H9 (cell line): ENCODE measurements at regions not wholly inside any gene's neighbourhood (a gene's known extent, or its start where the extent isn't known, plus 50 kb on each side); places are given as distances from the start of the nearest gene placed in this dataset.

Experiments used
- DNase-seq: peaks from one replicate; pipeline ENCODE4 v3.0.0-alpha.2; 2017
- H2AFZ ChIP-seq: one replicate; pipeline ENCODE4 v1.6.1; 2013; ENCODE audit warnings: mild to moderate bottlenecking, low read length, control low read depth, moderate library complexity
- H2AK5ac ChIP-seq: 2 replicates; pipeline ENCODE4 v1.6.1; 2013; ENCODE audit warnings: low read length, control low read depth, mixed read lengths; ENCODE audit not compliant: insufficient read length
- H2BK120ac ChIP-seq: one replicate; pipeline ENCODE4 v1.6.1; 2013; ENCODE audit warnings: low read depth, mild to moderate bottlenecking, low read length, control low read depth, inconsistent platforms; ENCODE audit not compliant: poor library complexity, severe bottlenecking
- H2BK12ac ChIP-seq: 2 replicates; pipeline ENCODE4 v1.6.1; 2013; ENCODE audit warnings: low read length, control low read depth, mixed read lengths, low read depth; ENCODE audit not compliant: insufficient read length
- H2BK15ac ChIP-seq: 2 replicates; pipeline ENCODE4 v1.6.1; 2013; ENCODE audit warnings: low read depth, low read length, control low read depth
- H2BK20ac ChIP-seq: one replicate; pipeline ENCODE4 v1.6.1; 2013; ENCODE audit warnings: low read depth, mild to moderate bottlenecking, low read length, control low read depth, inconsistent platforms; ENCODE audit not compliant: poor library complexity, severe bottlenecking
- H2BK5ac ChIP-seq: 2 replicates; pipeline ENCODE4 v1.6.1; 2013; ENCODE audit warnings: low read length, control low read depth, mixed read lengths; ENCODE audit not compliant: insufficient read length
- H3K14ac ChIP-seq: 2 replicates; pipeline ENCODE4 v1.6.1; 2013; ENCODE audit warnings: low read length, control low read depth; ENCODE audit not compliant: insufficient read depth
- H3K18ac ChIP-seq: 2 replicates; pipeline ENCODE4 v1.6.1; 2013; ENCODE audit warnings: low read depth, mild to moderate bottlenecking, mixed read lengths, low read length, control low read depth; ENCODE audit not compliant: insufficient read length
- H3K23ac ChIP-seq: 2 replicates; pipeline ENCODE4 v1.6.1; 2013; ENCODE audit warnings: low read length, control low read depth, mixed read lengths, low read depth; ENCODE audit not compliant: insufficient read length
- H3K23me2 ChIP-seq: 2 replicates; pipeline ENCODE4 v1.6.1; 2013; ENCODE audit warnings: low read depth, mild to moderate bottlenecking, mixed read lengths, low read length, control low read depth; ENCODE audit not compliant: insufficient read length, poor library complexity, severe bottlenecking
- H3K27ac ChIP-seq: 2 replicates; pipeline ENCODE4 v1.5.1; 2013; ENCODE audit warnings: low read length, control low read depth, mixed read lengths, low read depth; ENCODE audit not compliant: insufficient read length
- H3K27me3 ChIP-seq: 2 replicates; pipeline ENCODE4 v1.6.1; 2013; ENCODE audit warnings: low read length, control low read depth, inconsistent platforms; ENCODE audit not compliant: insufficient read depth
- H3K4ac ChIP-seq: 2 replicates; pipeline ENCODE4 v1.6.1; 2013; ENCODE audit warnings: low read depth, mild to moderate bottlenecking, control low read depth, inconsistent platforms, low read length, moderate library complexity
- H3K4me1 ChIP-seq: 2 replicates; pipeline ENCODE4 v1.6.1; 2013; ENCODE audit warnings: low read length, control low read depth, inconsistent platforms; ENCODE audit not compliant: insufficient read depth
- H3K4me2 ChIP-seq: 2 replicates; pipeline ENCODE4 v1.6.1; 2013; ENCODE audit warnings: low read length, control low read depth, mixed read lengths; ENCODE audit not compliant: insufficient read length, insufficient read depth
- H3K56ac ChIP-seq: 2 replicates; pipeline ENCODE4 v1.6.1; 2013; ENCODE audit warnings: low read depth, mild to moderate bottlenecking, mixed read lengths, low read length, control low read depth; ENCODE audit not compliant: insufficient read length
- H3K79me1 ChIP-seq: 2 replicates; pipeline ENCODE4 v1.6.1; 2013; ENCODE audit warnings: low read depth, mild to moderate bottlenecking, moderate library complexity, low read length, control low read depth, inconsistent platforms; ENCODE audit not compliant: insufficient read depth, poor library complexity, severe bottlenecking
- H3K79me2 ChIP-seq: 2 replicates; pipeline ENCODE4 v1.6.1; 2013; ENCODE audit warnings: low read length, control low read depth, inconsistent platforms; ENCODE audit not compliant: insufficient read depth
- H3K9ac ChIP-seq: 2 replicates; pipeline ENCODE4 v1.6.1; 2013; ENCODE audit warnings: low read length, control low read depth, mixed read lengths; ENCODE audit not compliant: insufficient read length; ENCODE audit errors: extremely low read depth
- H3K9me3 ChIP-seq: one replicate; pipeline ENCODE4 v1.6.1; 2013; ENCODE audit warnings: low read depth, low read length, inconsistent platforms; ENCODE audit not compliant: control insufficient read depth
- H3T11ph ChIP-seq: one replicate; pipeline ENCODE4 v1.6.1; 2013; ENCODE audit warnings: mild to moderate bottlenecking, low read length, control low read depth, inconsistent platforms
- H4K20me1 ChIP-seq: one replicate; pipeline ENCODE4 v1.6.1; 2013; ENCODE audit not compliant: control insufficient read depth, insufficient read length, insufficient read depth
- H4K5ac ChIP-seq: 2 replicates; pipeline ENCODE4 v1.6.1; 2013; ENCODE audit warnings: low read depth, mild to moderate bottlenecking, mixed read lengths, low read length, control low read depth; ENCODE audit not compliant: insufficient read length
- H4K8ac ChIP-seq: replicated peaks from 2 replicates; pipeline ENCODE4 v1.6.1; 2013; ENCODE audit warnings: low read length, control low read depth, mixed read lengths, low read depth; ENCODE audit not compliant: insufficient read length
- H4K91ac ChIP-seq: 2 replicates; pipeline ENCODE4 v1.6.1; 2013; ENCODE audit warnings: low read depth, mild to moderate bottlenecking, moderate library complexity, mixed read lengths, low read length, control low read depth; ENCODE audit not compliant: insufficient read length
- H3K27ac Mint-ChIP-seq, 3 experiments: 2 replicates in 2 of 3; 3 replicates in 1 of 3; pipeline ENCODE4 v1.8.0; 2020 to 2021; ENCODE audit warnings: mixed read lengths in 3 of 3, mild to moderate bottlenecking in 1 of 3, moderate library complexity in 1 of 3
- H3K27me3 Mint-ChIP-seq: 2 replicates; pipeline ENCODE4 v1.8.0; 2021; ENCODE audit warnings: low read depth, mild to moderate bottlenecking, moderate library complexity, mixed read lengths
- H3K36me3 Mint-ChIP-seq, 3 experiments: 2 replicates in 2 of 3; 3 replicates in 1 of 3; pipeline ENCODE4 v1.8.0; 2020 to 2021; ENCODE audit warnings: low read depth in 3 of 3, mixed read lengths in 3 of 3; ENCODE audit not compliant: insufficient read depth in 1 of 3
- H3K4me1 Mint-ChIP-seq, 2 experiments: 2 replicates each; pipeline ENCODE4 v1.8.0; 2020; ENCODE audit warnings: mixed read lengths in 2 of 2
- H3K4me3 Mint-ChIP-seq, 2 experiments: 2 replicates in 1 of 2; 3 replicates in 1 of 2; pipeline ENCODE4 v1.8.0; 2020 to 2021; ENCODE audit warnings: mild to moderate bottlenecking in 2 of 2, mixed read lengths in 2 of 2, moderate library complexity in 1 of 2
- H3K9me3 Mint-ChIP-seq, 2 experiments: 2 replicates in 1 of 2; 3 replicates in 1 of 2; pipeline ENCODE4 v1.8.0; 2020; ENCODE audit warnings: mild to moderate bottlenecking in 2 of 2, mixed read lengths in 2 of 2, moderate library complexity in 1 of 2
- WGBS: extraction: QIAGEN DNeasy Blood & Tissue Kit; methylation state at CpG from one replicate; pipeline ENCODE4 v1.1.7; 2013; ENCODE audit warnings: missing lambda C conversion rate, low lambda C conversion rate, mixed read lengths; ENCODE audit not compliant: insufficient read length; ENCODE audit errors: extremely low coverage; 5-methylcytosine and 5-hydroxymethylcytosine counted together
- TF ChIP-seq, protein P1 (sequence below): fragments of 200-600 bp; sonication (generic); conservative IDR thresholded peaks from 3 replicates; pipeline ENCODE4 v1.8.0; 2021; ENCODE audit warnings: antibody characterized with exemption, mild to moderate bottlenecking

DNA sequence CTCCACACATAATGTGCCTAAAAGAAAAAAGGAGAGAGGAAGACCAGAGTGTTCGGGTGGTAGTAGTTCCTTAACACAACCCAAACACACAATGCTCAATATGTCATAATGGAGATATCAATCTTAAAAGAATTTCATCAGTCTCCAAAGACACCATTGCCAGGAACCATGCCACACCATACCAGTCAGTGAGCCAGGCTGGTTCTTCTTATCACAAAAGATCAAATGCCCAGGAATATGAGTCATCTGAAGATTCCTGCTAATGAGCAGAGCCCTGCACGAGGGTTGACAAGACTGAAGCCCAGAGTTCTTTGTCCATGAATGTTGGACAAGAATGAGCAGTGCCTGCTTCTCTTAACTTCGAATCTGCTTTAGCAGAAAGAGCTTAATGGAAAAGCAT lies 262.3 kb downstream of the ZNF516 start:
- DNase-seq = no peak
- H2BK12ac ChIP-seq = no peak overlapping the region
- H2AK5ac ChIP-seq = no peak overlapping the region
- no peaks in the 10 kb centered on the region for H3K79me1 ChIP-seq
- H2BK5ac ChIP-seq = no peak overlapping the region
- H4K5ac ChIP-seq = no peak overlapping the region
- H3K27me3 Mint-ChIP-seq = no peaks in the 10 kb centered on the region; the same call in none of the 2 replicates
- H3K79me2 ChIP-seq = no peaks in the 10 kb centered on the region
- no peak overlapping the region for H2AFZ ChIP-seq
- no peak overlapping the region for H3K56ac ChIP-seq
- H4K8ac ChIP-seq = no peak overlapping the region
- H3T11ph ChIP-seq = no peak overlapping the region
- H4K20me1 ChIP-seq = no peaks in the 10 kb centered on the region
- H3K4ac ChIP-seq = no peak overlapping the region
- no peak overlapping the region for H2BK20ac ChIP-seq
- H3K27ac Mint-ChIP-seq = no peak overlapping the region; a peak in 1 of 7 replicates
- peaks cover 4 to 6% of the 10 kb centered on the region in 2 experiments; a peak in 3 of 5 replicates for H3K9me3 Mint-ChIP-seq
- H3K23ac ChIP-seq = no peak overlapping the region
- no peak overlapping the region for H2BK15ac ChIP-seq
- H2BK120ac ChIP-seq = no peak overlapping the region
- H3K4me1 Mint-ChIP-seq = peaks cover 4 to 7% of the 10 kb centered on the region in 2 experiments
- no peak overlapping the region for H3K18ac ChIP-seq
- no peak overlapping the region for H3K4me2 ChIP-seq
- no peaks in the 10 kb centered on the region for H3K27me3 ChIP-seq
- H3K14ac ChIP-seq = no peak overlapping the region
- no peaks in the 10 kb centered on the region for H3K4me1 ChIP-seq
- TF ChIP-seq, protein P1, sequence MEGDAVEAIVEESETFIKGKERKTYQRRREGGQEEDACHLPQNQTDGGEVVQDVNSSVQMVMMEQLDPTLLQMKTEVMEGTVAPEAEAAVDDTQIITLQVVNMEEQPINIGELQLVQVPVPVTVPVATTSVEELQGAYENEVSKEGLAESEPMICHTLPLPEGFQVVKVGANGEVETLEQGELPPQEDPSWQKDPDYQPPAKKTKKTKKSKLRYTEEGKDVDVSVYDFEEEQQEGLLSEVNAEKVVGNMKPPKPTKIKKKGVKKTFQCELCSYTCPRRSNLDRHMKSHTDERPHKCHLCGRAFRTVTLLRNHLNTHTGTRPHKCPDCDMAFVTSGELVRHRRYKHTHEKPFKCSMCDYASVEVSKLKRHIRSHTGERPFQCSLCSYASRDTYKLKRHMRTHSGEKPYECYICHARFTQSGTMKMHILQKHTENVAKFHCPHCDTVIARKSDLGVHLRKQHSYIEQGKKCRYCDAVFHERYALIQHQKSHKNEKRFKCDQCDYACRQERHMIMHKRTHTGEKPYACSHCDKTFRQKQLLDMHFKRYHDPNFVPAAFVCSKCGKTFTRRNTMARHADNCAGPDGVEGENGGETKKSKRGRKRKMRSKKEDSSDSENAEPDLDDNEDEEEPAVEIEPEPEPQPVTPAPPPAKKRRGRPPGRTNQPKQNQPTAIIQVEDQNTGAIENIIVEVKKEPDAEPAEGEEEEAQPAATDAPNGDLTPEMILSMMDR = no peak
- peaks cover 0 to under 1% (median 0%) of the 10 kb centered on the region in 3 experiments; a peak in 1 of 7 replicates for H3K36me3 Mint-ChIP-seq
- WGBS = no CpG with 5 or more reads among the region's 3 CpGs
- H3K9me3 ChIP-seq = no peaks in the 10 kb centered on the region
- no peak overlapping the region for H3K4me3 Mint-ChIP-seq
- no peak overlapping the region for H3K9ac ChIP-seq
- no peak overlapping the region for H4K91ac ChIP-seq
- H3K27ac ChIP-seq = no peak overlapping the region
- H3K23me2 ChIP-seq = no peaks in the 10 kb centered on the region
